GM19239 (cell line): ENCODE measurements at regions not wholly inside any gene's neighbourhood (a gene's known extent, or its start where the extent isn't known, plus 50 kb on each side); places are given as distances from the start of the nearest gene placed in this dataset.

ENCODE experiments used
- DNase-seq: peaks from one replicate; pipeline ENCODE4 v3.0.0; 2011; ENCODE audit warnings: low spot score; ENCODE audit not compliant: insufficient read length
- FAIRE-seq: peaks from 2 replicates; lab custom pipeline; 2011; peaks lifted over from hg19 to GRCh38; lab: Jason Lieb, UNC

- DNase-seq (no peak), FAIRE-seq (no peak)
These were observed 1143.0 kb upstream of the ADGRL2 start for GRCh38 chr1:80657707-80658106.

GRCh38 chr1:80657044-80657643 lies 1143.6 kb upstream of the ADGRL2 start:
- no peak for FAIRE-seq

GRCh38 chr1:80656641-80657040 lies 1144.1 kb upstream of the ADGRL2 start:
- DNase-seq (no peak), FAIRE-seq (no peak)

More at GRCh38 chr1:80657044-80657643, 1143.6 kb upstream of the ADGRL2 start:
- DNase-seq, result no peak

- FAIRE-seq (peak; percentile 71), DNase-seq (no peak)
These were observed 1144.6 kb upstream of the ADGRL2 start for GRCh38 chr1:80656014-80656636.

- DNase-seq (no peak), FAIRE-seq (no peak)
These were observed 1154.7 kb upstream of the ADGRL2 start for GRCh38 chr1:80646053-80646452.

GRCh38 chr1:80645621-80646020 lies 1155.1 kb upstream of the ADGRL2 start:
- DNase-seq (no peak), FAIRE-seq (no peak)

GRCh38 chr1:80640978-80641377 lies 1159.8 kb upstream of the ADGRL2 start:
- DNase-seq (no peak), FAIRE-seq (peak; percentile 73)

GRCh38 chr1:80639777-80640533 lies 1160.8 kb upstream of the ADGRL2 start:
- FAIRE-seq (peak; percentile 93), DNase-seq (no peak)

GRCh38 chr1:80633947-80634706 lies 1166.6 kb upstream of the ADGRL2 start:
- FAIRE-seq, result no peak

GRCh38 chr1:80632284-80632683 lies 1168.5 kb upstream of the ADGRL2 start:
- FAIRE-seq, result no peak

More at GRCh38 chr1:80633947-80634706, 1166.6 kb upstream of the ADGRL2 start:
- DNase-seq, result no peak

GRCh38 chr1:80629304-80629837 lies 1171.4 kb upstream of the ADGRL2 start:
- FAIRE-seq (no peak), DNase-seq (no peak)

More at GRCh38 chr1:80632284-80632683, 1168.5 kb upstream of the ADGRL2 start:
- no peak for DNase-seq

- no peak for DNase-seq
- no peak for FAIRE-seq
These were observed 1176.1 kb upstream of the ADGRL2 start for GRCh38 chr1:80624682-80625081.

- DNase-seq (no peak), FAIRE-seq (no peak)
These were observed 1193.7 kb upstream of the ADGRL2 start for GRCh38 chr1:80607064-80607463.

GRCh38 chr1:80594013-80594412 lies 1206.7 kb upstream of the ADGRL2 start:
- DNase-seq, result no peak
- no peak for FAIRE-seq

GRCh38 chr1:80593197-80593596 lies 1207.5 kb upstream of the ADGRL2 start:
- FAIRE-seq, result no peak

GRCh38 chr1:80582980-80583379 lies 1217.8 kb upstream of the ADGRL2 start:
- FAIRE-seq (no peak), DNase-seq (no peak)

More at GRCh38 chr1:80593197-80593596, 1207.5 kb upstream of the ADGRL2 start:
- no peak for DNase-seq

- FAIRE-seq, result no peak
- DNase-seq, result no peak
These were observed 1221.7 kb upstream of the ADGRL2 start for GRCh38 chr1:80579055-80579454.

- no peak for FAIRE-seq
- DNase-seq, result no peak
These were observed 1233.9 kb upstream of the ADGRL2 start for GRCh38 chr1:80566867-80567266.

- FAIRE-seq (no peak), DNase-seq (no peak)
These were observed 1234.6 kb upstream of the ADGRL2 start for GRCh38 chr1:80566123-80566522.

GRCh38 chr1:80565406-80565805 lies 1235.3 kb upstream of the ADGRL2 start:
- DNase-seq, result no peak
- FAIRE-seq, result no peak
